Mucosa of descending colon (tissue), 3 donors: ENCODE measurements at regions not wholly inside any gene's neighbourhood (a gene's known extent, or its start where the extent isn't known, plus 50 kb on each side); places are given as distances from the start of the nearest gene placed in this dataset.

Experiments
- ATAC-seq: fragments of 200-7000 bp; cut with Tn5 transposase; one replicate; pipeline ENCODE4 v1.9.1; 2020; ENCODE audit warnings: mild to moderate bottlenecking, moderate library complexity
- DNase-seq, 3 donors: peaks; one replicate each; pipeline ENCODE4 v3.0.0-alpha.2; 2020
- H3K36me3 ChIP-seq: fragments of 200-600 bp; one replicate; pipeline ENCODE4 v1.8.0; 2021; ENCODE audit warnings: low read depth, mild to moderate bottlenecking
- H3K4me1 ChIP-seq: fragments of 200-600 bp; one replicate; pipeline ENCODE4 v1.8.0; 2021; ENCODE audit warnings: low read depth, mild to moderate bottlenecking
- H3K4me3 ChIP-seq: fragments of 200-600 bp; one replicate; pipeline ENCODE4 v1.8.0; 2021; ENCODE audit warnings: mild to moderate bottlenecking
- H3K9me3 ChIP-seq: fragments of 200-600 bp; one replicate; pipeline ENCODE4 v1.8.0; 2021; ENCODE audit warnings: mild to moderate bottlenecking
- CTCF ChIP-seq: fragments of 200-600 bp; IDR thresholded peaks from one replicate; pipeline ENCODE4 v1.8.0; 2022; ENCODE audit warnings: antibody characterized with exemption, mild to moderate bottlenecking
- intact Hi-C, 2 donors: fragments of 100-400 bp; cut with DNase I in 1 of 2; cut with micrococcal nuclease in 1 of 2; formaldehyde crosslinking; loops; one replicate each; pipeline versions ENCODE4 v1.11.0 to v1.11.1; 2022; cut with DNase I, micrococcal nuclease
- donor health status: DM: no; HTN: no; CAD: no; lungs with moderate emphysema.
- donor health status: DM: no; HTN: no; CAD: no.
- donor health status: DM: no; HTN: yes; CAD: no.

- Histone ChIP-seq H3K36me3 (no peaks in the 10 kb centered on the region), H3K4me3 (no peak overlapping the region), H3K4me1 (no peaks in the 10 kb centered on the region), H3K9me3 (no peaks in the 10 kb centered on the region)
- intact Hi-C loops = no loop called here
- DNase-seq = no peak
- no peak for ATAC-seq
- TF ChIP-seq CTCF = no peak
These were observed 165.0 kb upstream of the PARD3B start for GRCh38 chr2:204380141-204380881.

GRCh38 chr2:204386668-204387067 lies 158.6 kb upstream of the PARD3B start:
- TF ChIP-seq CTCF = no peak
- Histone ChIP-seq H3K4me1 (no peaks in the 10 kb centered on the region), H3K9me3 (no peaks in the 10 kb centered on the region), H3K4me3 (no peak overlapping the region), H3K36me3 (no peaks in the 10 kb centered on the region)
- ATAC-seq (no peak), DNase-seq (no peak)
- intact Hi-C loops = no loop called here

GRCh38 chr2:204389120-204389519 lies 156.2 kb upstream of the PARD3B start:
- H3K4me3 ChIP-seq = no peak overlapping the region
- ATAC-seq = no peak
- no peak for DNase-seq
- no peaks in the 10 kb centered on the region for H3K9me3 ChIP-seq
- intact Hi-C loops = no loop called here
- H3K4me1 ChIP-seq = no peaks in the 10 kb centered on the region
- no peak for TF ChIP-seq CTCF
- H3K36me3 ChIP-seq = no peaks in the 10 kb centered on the region

- Histone ChIP-seq H3K4me1 (no peaks in the 10 kb centered on the region), H3K36me3 (no peaks in the 10 kb centered on the region), H3K9me3 (no peaks in the 10 kb centered on the region), H3K4me3 (no peak overlapping the region)
- no peak for DNase-seq
- no peak for TF ChIP-seq CTCF
- intact Hi-C loops = no loop called here
- no peak for ATAC-seq
These were observed 155.4 kb upstream of the PARD3B start for GRCh38 chr2:204389856-204390255.

GRCh38 chr2:204395539-204395938 lies 149.7 kb upstream of the PARD3B start:
- intact Hi-C loops = no loop called here
- TF ChIP-seq CTCF = no peak
- DNase-seq = no peak
- H3K4me3 ChIP-seq = no peak overlapping the region
- no peaks in the 10 kb centered on the region for H3K36me3 ChIP-seq
- no peaks in the 10 kb centered on the region for H3K4me1 ChIP-seq
- no peak for ATAC-seq
- no peaks in the 10 kb centered on the region for H3K9me3 ChIP-seq

- Histone ChIP-seq H3K9me3 (no peaks in the 10 kb centered on the region), H3K4me1 (no peaks in the 10 kb centered on the region), H3K4me3 (no peak overlapping the region), H3K36me3 (no peaks in the 10 kb centered on the region)
- DNase-seq (no peak), ATAC-seq (no peak)
- TF ChIP-seq CTCF = no peak
- intact Hi-C loops = no loop called here
These were observed 144.2 kb upstream of the PARD3B start for GRCh38 chr2:204401114-204401513.
